ENCODE measurements at regions not wholly inside any gene's neighbourhood (a gene's known extent, or its start where the extent isn't known, plus 50 kb on each side); places are given as distances from the start of the nearest gene placed in this dataset.

GRCh38 chr12:32989705-32990104 is 93.1 kb upstream of the PKP2 start:
- no peaks in the 10 kb centered on the region for H3K36me3 ChIP-seq (ENCODE audit: insufficient read depth, low read length)
- H3K79me2 ChIP-seq (ENCODE audit: insufficient read depth, low read depth, low read length) = no peaks in the 10 kb centered on the region
- H3K4me1 ChIP-seq (ENCODE audit: insufficient read depth, low read length, poor library complexity, severe bottlenecking) = no peaks in the 10 kb centered on the region
- H3K9me2 ChIP-seq (ENCODE audit: insufficient read depth, low read length) = no peaks in the 10 kb centered on the region
- no peaks in the 10 kb centered on the region for H3K9me3 ChIP-seq (ENCODE audit: low read length)
- no peak overlapping the region for H2AFZ ChIP-seq (ENCODE audit: low read length)
- no TSS peak for BruUV-seq (replicated peaks)
- ChIA-PET CTCF (ENCODE audit: unreplicated experiment) (no interaction called here), POLR2A (no interaction called here)
- intact Hi-C loops (cut with micrococcal nuclease; ENCODE audit: unreplicated experiment) = no loop called here
- H4K20me1 ChIP-seq (ENCODE audit: insufficient read depth, low read length) = no peaks in the 10 kb centered on the region
- H3K4me2 ChIP-seq (ENCODE audit: low read length) = no peak overlapping the region
- DNase-seq (ENCODE audit: low spot score) = no peak
- H3K4me3 ChIP-seq (ENCODE audit: low read depth, low read length, poor library complexity, severe bottlenecking) = no peak overlapping the region
- no peak for TF ChIP-seq CTCF (conservative IDR thresholded peaks at IDR 0.05; ENCODE audit: low read length)
- no peak for TF ChIP-seq EZH2phosphoT487 (IDR thresholded peaks at IDR 0.05; ENCODE audit: borderline replicate concordance, low read depth, low read length)
- H3K27ac ChIP-seq (ENCODE audit: low read depth, low read length, poor library complexity, severe bottlenecking) = no peak overlapping the region

DNA sequence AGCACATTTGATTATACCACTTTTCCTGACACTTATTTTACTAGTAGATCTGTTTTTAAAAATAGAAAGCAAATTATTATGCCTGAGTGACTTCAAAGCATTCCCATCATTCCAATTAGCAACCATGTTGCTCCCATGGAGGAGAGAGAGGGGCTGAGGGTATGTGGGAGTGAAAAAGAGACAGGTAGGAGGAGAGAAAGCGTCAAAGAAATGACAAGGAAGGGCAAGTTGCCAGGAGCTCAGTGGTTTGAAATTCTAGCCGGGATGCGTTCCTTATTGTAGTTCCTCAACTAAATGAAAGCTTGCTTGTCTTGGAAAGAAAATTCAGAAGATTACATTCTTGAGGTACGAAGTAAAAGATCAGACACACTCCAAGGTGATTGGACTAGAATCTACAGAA is 92.4 kb upstream of the PKP2 start:
- H3K4me3 ChIP-seq (ENCODE audit: low read depth, low read length, poor library complexity, severe bottlenecking) = no peak overlapping the region
- ChIA-PET CTCF (ENCODE audit: unreplicated experiment) (no interaction called here), POLR2A (no interaction called here)
- no peaks in the 10 kb centered on the region for H4K20me1 ChIP-seq (ENCODE audit: insufficient read depth, low read length)
- no peak overlapping the region for H3K4me2 ChIP-seq (ENCODE audit: low read length)
- no peaks in the 10 kb centered on the region for H3K36me3 ChIP-seq (ENCODE audit: insufficient read depth, low read length)
- intact Hi-C loops (cut with micrococcal nuclease; ENCODE audit: unreplicated experiment) = no loop called here
- H3K9me3 ChIP-seq (ENCODE audit: low read length) = no peaks in the 10 kb centered on the region
- no peaks in the 10 kb centered on the region for H3K79me2 ChIP-seq (ENCODE audit: insufficient read depth, low read depth, low read length)
- no peaks in the 10 kb centered on the region for H3K9me2 ChIP-seq (ENCODE audit: insufficient read depth, low read length)
- H3K4me1 ChIP-seq (ENCODE audit: insufficient read depth, low read length, poor library complexity, severe bottlenecking) = no peaks in the 10 kb centered on the region
- DNase-seq (ENCODE audit: low spot score) = no peak
- no peak overlapping the region for H3K27ac ChIP-seq (ENCODE audit: low read depth, low read length, poor library complexity, severe bottlenecking)
- TF ChIP-seq CTCF (conservative IDR thresholded peaks at IDR 0.05; ENCODE audit: low read length) (no peak), EZH2phosphoT487 (IDR thresholded peaks at IDR 0.05; ENCODE audit: borderline replicate concordance, low read depth, low read length) (no peak)
- no peak overlapping the region for H2AFZ ChIP-seq (ENCODE audit: low read length)
- no TSS peak for BruUV-seq (replicated peaks)

- no TSS peak for BruUV-seq (replicated peaks)
- Histone ChIP-seq H3K4me3 (ENCODE audit: low read depth, low read length, poor library complexity, severe bottlenecking) (no peak overlapping the region), H3K4me2 (ENCODE audit: low read length) (no peak overlapping the region), H3K27ac (ENCODE audit: low read depth, low read length, poor library complexity, severe bottlenecking) (no peak overlapping the region), H3K9me2 (ENCODE audit: insufficient read depth, low read length) (no peaks in the 10 kb centered on the region), H3K79me2 (ENCODE audit: insufficient read depth, low read depth, low read length) (no peaks in the 10 kb centered on the region), H3K36me3 (ENCODE audit: insufficient read depth, low read length) (no peaks in the 10 kb centered on the region), H2AFZ (ENCODE audit: low read length) (no peak overlapping the region), H3K4me1 (ENCODE audit: insufficient read depth, low read length, poor library complexity, severe bottlenecking) (no peaks in the 10 kb centered on the region), H3K9me3 (ENCODE audit: low read length) (no peaks in the 10 kb centered on the region), H4K20me1 (ENCODE audit: insufficient read depth, low read length) (no peaks in the 10 kb centered on the region)
- no peak for DNase-seq (ENCODE audit: low spot score)
- POLR2A ChIA-PET = no interaction called here
- intact Hi-C loops (cut with micrococcal nuclease; ENCODE audit: unreplicated experiment) = no loop called here
- CTCF ChIA-PET (ENCODE audit: unreplicated experiment) = no interaction called here
- no peak for TF ChIP-seq EZH2phosphoT487 (IDR thresholded peaks at IDR 0.05; ENCODE audit: borderline replicate concordance, low read depth, low read length)
- no peak for TF ChIP-seq CTCF (conservative IDR thresholded peaks at IDR 0.05; ENCODE audit: low read length)
These were observed 90.9 kb upstream of the PKP2 start for GRCh38 chr12:32987512-32987911.
